ENCODE measurements at regions not wholly inside any gene's neighbourhood (a gene's known extent, or its start where the extent isn't known, plus 50 kb on each side); places are given as distances from the start of the nearest gene placed in this dataset.

- TF ChIP-seq CTCF (IDR thresholded peaks at IDR 0.05; ENCODE audit: insufficient read depth, low read depth, low read length, missing control alignments) = no peak
- H3K4me3 ChIP-seq (ENCODE audit: low read depth, low read length) = no peak overlapping the region
- no peak for DNase-seq (ENCODE audit: low read depth)
Observed at GRCh38 chr4:101501421-101501820, 154.1 kb upstream of the PPP3CA start.

GRCh38 chr4:101500742-101501141 lies 153.4 kb upstream of the PPP3CA start:
- no peak for DNase-seq (ENCODE audit: low read depth)
- H3K4me3 ChIP-seq (ENCODE audit: low read depth, low read length) = no peak overlapping the region
- no peak for TF ChIP-seq CTCF (IDR thresholded peaks at IDR 0.05; ENCODE audit: insufficient read depth, low read depth, low read length, missing control alignments)

- TF ChIP-seq CTCF (IDR thresholded peaks at IDR 0.05; ENCODE audit: insufficient read depth, low read depth, low read length, missing control alignments) = no peak
- no peak overlapping the region for H3K4me3 ChIP-seq (ENCODE audit: low read depth, low read length)
- no peak for DNase-seq (ENCODE audit: low read depth)
Observed at GRCh38 chr4:101475246-101475645, 127.9 kb upstream of the PPP3CA start.

GRCh38 chr4:101471201-101471600 lies 123.9 kb upstream of the PPP3CA start:
- no peak for DNase-seq (ENCODE audit: low read depth)
- no peak for TF ChIP-seq CTCF (IDR thresholded peaks at IDR 0.05; ENCODE audit: insufficient read depth, low read depth, low read length, missing control alignments)
- no peak overlapping the region for H3K4me3 ChIP-seq (ENCODE audit: low read depth, low read length)

- DNase-seq (ENCODE audit: low read depth) = no peak
- H3K4me3 ChIP-seq (ENCODE audit: low read depth, low read length) = no peak overlapping the region
- TF ChIP-seq CTCF (IDR thresholded peaks at IDR 0.05; ENCODE audit: insufficient read depth, low read depth, low read length, missing control alignments) = no peak
Observed at GRCh38 chr4:101464596-101464995, 117.3 kb upstream of the PPP3CA start.

- TF ChIP-seq CTCF (IDR thresholded peaks at IDR 0.05; ENCODE audit: insufficient read depth, low read depth, low read length, missing control alignments) = no peak
- DNase-seq (ENCODE audit: low read depth) = no peak
- no peak overlapping the region for H3K4me3 ChIP-seq (ENCODE audit: low read depth, low read length)
Observed at GRCh38 chr4:101458914-101459313, 111.6 kb upstream of the PPP3CA start.

GRCh38 chr4:101458473-101458872 lies 111.1 kb upstream of the PPP3CA start:
- no peak for TF ChIP-seq CTCF (IDR thresholded peaks at IDR 0.05; ENCODE audit: insufficient read depth, low read depth, low read length, missing control alignments)

More at GRCh38 chr4:101458473-101458872, 111.1 kb upstream of the PPP3CA start:
- no peak overlapping the region for H3K4me3 ChIP-seq (ENCODE audit: low read depth, low read length)
- DNase-seq (ENCODE audit: low read depth) = no peak

All from GM12865 (cell line).